Smooth muscle cell (in vitro differentiated cells): ENCODE measurements at regions not wholly inside any gene's neighbourhood (a gene's known extent, or its start where the extent isn't known, plus 50 kb on each side); places are given as distances from the start of the nearest gene placed in this dataset.

Experiments used
- DNase-seq: peaks from one replicate; lab custom pipeline; 2025; ENCODE audit not compliant: unreplicated experiment; lab: John Stamatoyannopoulos, UW
- H2AFZ ChIP-seq: fragments of 200-600 bp; sonication (generic); 2 replicates; pipeline ENCODE4 v1.6.0; 2016; ENCODE audit warnings: antibody characterized with exemption, low read depth, mild to moderate bottlenecking
- H3F3A ChIP-seq: fragments of 200-600 bp; sonication (generic); 2 replicates; pipeline ENCODE4 v1.6.0; 2017; ENCODE audit warnings: antibody characterized with exemption, low read depth
- H3K27ac ChIP-seq: fragments of 200-600 bp; sonication (generic); 2 replicates; pipeline ENCODE4 v1.5.1; 2016; ENCODE audit warnings: low read depth, mild to moderate bottlenecking
- H3K27me3 ChIP-seq: fragments of 200-600 bp; sonication (generic); 2 replicates; pipeline ENCODE4 v1.6.1; 2016; ENCODE audit warnings: low read depth, mild to moderate bottlenecking
- H3K36me3 ChIP-seq: fragments of 200-600 bp; sonication (generic); 2 replicates; pipeline ENCODE4 v1.5.1; 2016; ENCODE audit warnings: low read depth
- H3K4me1 ChIP-seq: fragments of 200-600 bp; sonication (generic); 2 replicates; pipeline ENCODE4 v1.5.1; 2016; ENCODE audit warnings: low read depth
- H3K4me2 ChIP-seq: fragments of 200-600 bp; sonication (generic); 2 replicates; pipeline ENCODE4 v1.6.0; 2016; ENCODE audit warnings: mild to moderate bottlenecking
- H3K4me3 ChIP-seq: fragments of 200-600 bp; sonication (generic); 2 replicates; pipeline ENCODE4 v1.5.1; 2016; ENCODE audit warnings: mild to moderate bottlenecking
- H3K79me2 ChIP-seq: fragments of 200-600 bp; sonication (generic); 2 replicates; pipeline ENCODE4 v1.6.0; 2016; ENCODE audit warnings: low read depth, mild to moderate bottlenecking
- H3K9ac ChIP-seq: fragments of 200-600 bp; sonication (generic); 2 replicates; pipeline ENCODE4 v1.6.0; 2016; ENCODE audit warnings: low read depth
- H3K9me3 ChIP-seq: fragments of 200-600 bp; sonication (generic); replicated peaks from 2 replicates; pipeline ENCODE4 v1.5.1; 2016; ENCODE audit warnings: low read depth
- H4K20me1 ChIP-seq: fragments of 200-600 bp; sonication (generic); 2 replicates; pipeline ENCODE4 v1.6.0; 2016; ENCODE audit warnings: low read depth
- CTCF ChIP-seq: fragments of 200-600 bp; sonication (generic); IDR thresholded peaks from 2 replicates; pipeline ENCODE4 v1.5.1; 2017; ENCODE audit warnings: borderline replicate concordance, mild to moderate bottlenecking, antibody characterized with exemption; ENCODE audit not compliant: insufficient read depth, poor library complexity, severe bottlenecking
- WGBS: methylation state at CpG from one replicate; pipeline ENCODE4 v1.1.7; 2016; ENCODE audit warnings: low lambda C conversion rate; 5-methylcytosine and 5-hydroxymethylcytosine counted together

- Histone ChIP-seq H3K4me3 (no peak overlapping the region), H4K20me1 (no peaks in the 10 kb centered on the region), H3K27ac (no peak overlapping the region), H3K27me3 (peaks cover 4% of the 10 kb centered on the region), H3K79me2 (no peaks in the 10 kb centered on the region), H3K4me1 (no peaks in the 10 kb centered on the region), H3K4me2 (no peak overlapping the region), H2AFZ (no peak overlapping the region), H3F3A (no peaks in the 10 kb centered on the region), H3K9ac (no peak overlapping the region), H3K9me3 (no peaks in the 10 kb centered on the region), H3K36me3 (no peaks in the 10 kb centered on the region)
- 37% methylated on average over 2 of the region's 2 CpGs for WGBS
- no peak for TF ChIP-seq CTCF
- no peak for DNase-seq
These were observed 616.1 kb upstream of the PKDCC start for GRCh38 chr2:41431756-41432155.

- H3K36me3 ChIP-seq = no peaks in the 10 kb centered on the region
- no peak overlapping the region for H2AFZ ChIP-seq
- H3K9me3 ChIP-seq = no peaks in the 10 kb centered on the region
- H3K79me2 ChIP-seq = no peaks in the 10 kb centered on the region
- no peak overlapping the region for H3K4me3 ChIP-seq
- peaks cover 4% of the 10 kb centered on the region for H3K27me3 ChIP-seq
- no peak overlapping the region for H3K4me2 ChIP-seq
- H3F3A ChIP-seq = no peaks in the 10 kb centered on the region
- TF ChIP-seq CTCF = no peak
- no peaks in the 10 kb centered on the region for H3K4me1 ChIP-seq
- H3K9ac ChIP-seq = no peak overlapping the region
- WGBS = 97% methylated on average over 1 of the region's 1 CpG
- H4K20me1 ChIP-seq = no peaks in the 10 kb centered on the region
- no peak overlapping the region for H3K27ac ChIP-seq
- no peak for DNase-seq
These were observed 615.4 kb upstream of the PKDCC start for GRCh38 chr2:41432459-41432858.

- no peaks in the 10 kb centered on the region for H3K9me3 ChIP-seq
- WGBS = 82% methylated on average over 3 of the region's 3 CpGs
These were observed 612.8 kb upstream of the PKDCC start for GRCh38 chr2:41434991-41435390.

More at GRCh38 chr2:41434991-41435390, 612.8 kb upstream of the PKDCC start:
- Histone ChIP-seq H3K4me2 (no peak overlapping the region), H3K4me1 (no peaks in the 10 kb centered on the region), H3K79me2 (no peaks in the 10 kb centered on the region), H3K27ac (no peak overlapping the region), H4K20me1 (no peaks in the 10 kb centered on the region), H2AFZ (no peak overlapping the region), H3F3A (no peaks in the 10 kb centered on the region), H3K4me3 (no peak overlapping the region), H3K36me3 (no peaks in the 10 kb centered on the region), H3K27me3 (no peaks in the 10 kb centered on the region), H3K9ac (no peak overlapping the region)
- DNase-seq = no peak
- no peak for TF ChIP-seq CTCF
